HG03039 (cell line): ENCODE measurements at regions not wholly inside any gene's neighbourhood (a gene's known extent, or its start where the extent isn't known, plus 50 kb on each side); places are given as distances from the start of the nearest gene placed in this dataset.

ENCODE experiments used
- ATAC-seq: cut with Tn5 transposase; IDR thresholded peaks from one replicate; pipeline ENCODE4 v1.9.1; 2021; ENCODE audit warnings: mild to moderate bottlenecking, moderate library complexity; ENCODE audit not compliant: unreplicated experiment

- ATAC-seq: no peak
These were observed 448.3 kb upstream of the ZFP42 start for GRCh38 chr4:187547316-187547715.

- ATAC-seq: no peak
These were observed 445.2 kb upstream of the ZFP42 start for GRCh38 chr4:187550256-187550950.

- ATAC-seq: no peak
These were observed 442.8 kb upstream of the ZFP42 start for GRCh38 chr4:187552781-187553180.

- no peak for ATAC-seq
These were observed 440.4 kb upstream of the ZFP42 start for GRCh38 chr4:187555174-187555573.

- no peak for ATAC-seq
These were observed 437.2 kb upstream of the ZFP42 start for GRCh38 chr4:187558391-187558790.

GRCh38 chr4:187562345-187562744 is 433.2 kb upstream of the ZFP42 start:
- no peak for ATAC-seq

GRCh38 chr4:187565416-187565815 is 430.2 kb upstream of the ZFP42 start:
- ATAC-seq: no peak

GRCh38 chr4:187569871-187570270 is 425.7 kb upstream of the ZFP42 start:
- ATAC-seq: no peak

- ATAC-seq: no peak
These were observed 419.9 kb upstream of the ZFP42 start for GRCh38 chr4:187575706-187576105.

- no peak for ATAC-seq
These were observed 418.8 kb upstream of the ZFP42 start for GRCh38 chr4:187576751-187577150.

- ATAC-seq: no peak
These were observed 417.6 kb upstream of the ZFP42 start for GRCh38 chr4:187577941-187578480.

- no peak for ATAC-seq
These were observed 408.7 kb upstream of the ZFP42 start for GRCh38 chr4:187586892-187587291.

GRCh38 chr4:187598196-187598595 is 397.4 kb upstream of the ZFP42 start:
- no peak for ATAC-seq

GRCh38 chr4:187602339-187603092 is 393.1 kb upstream of the ZFP42 start:
- ATAC-seq: no peak

- no peak for ATAC-seq
These were observed 392.2 kb upstream of the ZFP42 start for GRCh38 chr4:187603093-187604025.

GRCh38 chr4:187604984-187605383 is 390.6 kb upstream of the ZFP42 start:
- no peak for ATAC-seq

GRCh38 chr4:187606581-187606980 is 389.0 kb upstream of the ZFP42 start:
- peak; percentile 51 for ATAC-seq

GRCh38 chr4:187608001-187608421 is 387.6 kb upstream of the ZFP42 start:
- no peak for ATAC-seq

GRCh38 chr4:187612301-187612700 is 383.3 kb upstream of the ZFP42 start:
- ATAC-seq: no peak

GRCh38 chr4:187613089-187613839 is 382.3 kb upstream of the ZFP42 start:
- no peak for ATAC-seq
